HG03139 (cell line): ENCODE measurements at regions not wholly inside any gene's neighbourhood (a gene's known extent, or its start where the extent isn't known, plus 50 kb on each side); places are given as distances from the start of the nearest gene placed in this dataset.

Experiments
- ATAC-seq: cut with Tn5 transposase; IDR thresholded peaks from one replicate; pipeline ENCODE4 v1.9.1; 2021; ENCODE audit not compliant: unreplicated experiment

DNA sequence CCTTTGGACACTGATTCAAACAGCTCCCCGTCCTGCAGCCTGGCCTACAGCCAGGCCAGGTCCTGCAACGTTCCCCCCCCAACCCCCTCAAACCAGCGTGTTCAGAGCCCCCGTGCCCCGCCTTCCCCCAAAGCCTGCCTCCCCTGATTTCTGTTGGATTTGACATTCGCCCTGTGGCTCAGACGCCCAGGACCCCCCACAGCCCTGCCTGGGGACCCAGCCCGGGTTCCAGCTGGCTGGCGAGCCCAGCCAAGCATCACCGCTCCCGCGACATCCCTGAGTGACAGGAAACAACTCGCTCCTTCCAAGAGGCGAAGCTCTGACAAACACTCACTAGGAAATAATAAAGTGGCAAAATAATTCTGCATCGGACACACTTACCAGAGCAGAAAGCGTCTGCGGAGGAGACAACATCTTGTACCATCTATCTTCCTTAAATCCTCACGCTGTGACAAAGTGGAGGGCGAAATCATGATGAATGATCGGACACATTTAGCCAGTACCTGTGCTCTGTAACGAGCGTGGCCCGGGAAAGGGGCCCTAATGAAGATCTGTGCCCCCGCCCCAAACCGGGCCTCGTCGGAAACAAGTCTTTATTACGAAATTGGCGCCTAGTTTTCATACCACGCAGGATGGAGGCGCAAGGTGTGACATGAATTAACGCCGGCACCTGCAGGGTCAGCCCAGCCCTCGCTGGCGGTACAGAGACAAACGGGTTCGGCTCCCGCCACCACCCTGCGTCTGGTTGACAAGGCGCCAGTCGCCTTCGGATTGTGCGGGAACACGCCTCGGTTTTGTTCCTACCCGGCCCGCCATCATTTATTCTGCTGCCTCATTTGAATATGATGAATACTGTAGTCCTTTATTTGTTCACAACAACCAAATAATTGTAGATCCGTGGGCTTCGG, 91.0 kb upstream of the MVB12B start:
- ATAC-seq = no peak

DNA sequence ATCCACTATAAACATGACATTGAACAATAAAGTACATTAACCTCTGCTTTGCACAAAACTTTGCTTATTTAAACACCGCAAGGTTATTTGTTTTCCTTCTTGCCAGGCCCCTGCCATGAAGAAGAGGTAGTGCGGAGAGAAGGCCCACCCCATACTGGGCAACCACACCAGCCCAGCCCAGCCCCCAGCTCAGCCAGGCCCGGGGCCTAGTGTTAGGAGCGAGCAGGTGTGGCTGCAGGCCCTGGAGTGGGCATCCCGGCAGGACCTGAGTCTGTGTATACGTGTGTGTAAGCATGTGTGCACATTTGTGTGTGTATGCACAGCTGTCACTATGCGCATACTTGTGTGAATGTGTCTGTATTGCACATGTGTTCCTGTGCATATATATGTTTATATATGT, 90.4 kb upstream of the MVB12B start:
- no peak for ATAC-seq

- no peak for ATAC-seq
Observed at GRCh38 chr9:126238415-126238814, 88.2 kb upstream of the MVB12B start.

DNA sequence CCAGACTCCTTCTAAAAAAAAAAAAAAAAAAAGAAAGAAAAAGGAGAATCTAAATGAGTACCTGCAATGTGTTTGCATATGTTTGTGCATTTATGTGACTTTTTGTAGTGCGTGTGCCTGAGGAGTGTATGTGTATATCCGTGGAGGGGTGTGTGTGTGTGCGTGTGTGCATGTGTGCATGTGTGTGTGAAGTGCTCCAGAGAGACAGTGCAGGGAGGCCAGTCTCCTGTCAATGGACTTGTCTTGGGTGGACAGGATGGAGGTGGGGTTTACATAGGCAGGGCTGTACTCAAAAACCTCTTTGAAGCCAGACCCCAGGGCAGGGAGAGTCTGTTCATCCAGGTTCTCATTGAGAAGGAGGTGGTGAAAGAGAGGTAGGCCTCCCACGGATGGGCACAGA, 87.1 kb upstream of the MVB12B start:
- ATAC-seq = no peak

DNA sequence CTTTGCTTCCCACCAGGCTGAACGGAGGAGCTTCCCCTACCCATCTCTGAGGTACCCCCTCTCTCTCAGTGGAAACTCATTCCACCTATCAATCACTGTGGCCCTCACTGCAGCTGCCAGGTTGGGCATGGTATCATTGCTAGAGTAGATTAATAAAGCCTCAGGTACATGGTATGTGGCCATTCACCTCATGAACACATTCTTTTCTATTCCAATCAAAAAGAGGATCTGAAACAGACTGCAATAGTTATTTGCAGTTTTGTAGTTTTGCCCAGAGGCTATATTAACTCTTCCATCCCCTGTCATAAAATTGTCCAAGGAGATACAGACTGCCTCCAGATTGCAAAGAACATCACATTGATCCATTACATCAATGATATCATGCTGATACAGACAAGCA, 85.8 kb upstream of the MVB12B start:
- ATAC-seq = no peak

DNA sequence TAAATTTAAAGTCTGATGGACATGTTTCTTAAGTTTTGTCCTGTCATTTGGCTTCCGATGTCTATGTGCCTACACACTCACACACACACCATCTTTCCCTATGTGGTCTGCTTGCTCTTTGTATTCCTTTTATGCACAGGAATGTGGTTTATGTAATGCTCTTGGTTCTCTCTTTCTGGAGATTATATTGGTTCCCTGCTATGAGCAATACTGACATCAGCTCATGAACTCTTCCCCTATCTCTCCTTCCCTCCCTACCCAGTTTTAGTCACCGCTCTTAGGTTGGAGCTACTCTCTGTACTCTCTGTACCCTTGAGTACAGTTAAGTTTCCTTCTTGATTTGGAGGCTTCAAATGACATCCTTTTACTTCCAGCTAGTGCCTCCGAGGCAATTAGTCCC, 77.9 kb upstream of the MVB12B start:
- ATAC-seq = no peak

- no peak for ATAC-seq
Observed at GRCh38 chr9:126261584-126262356, 64.9 kb upstream of the MVB12B start.

GRCh38 chr9:126262738-126263137, 63.9 kb upstream of the MVB12B start:
- ATAC-seq = no peak

DNA sequence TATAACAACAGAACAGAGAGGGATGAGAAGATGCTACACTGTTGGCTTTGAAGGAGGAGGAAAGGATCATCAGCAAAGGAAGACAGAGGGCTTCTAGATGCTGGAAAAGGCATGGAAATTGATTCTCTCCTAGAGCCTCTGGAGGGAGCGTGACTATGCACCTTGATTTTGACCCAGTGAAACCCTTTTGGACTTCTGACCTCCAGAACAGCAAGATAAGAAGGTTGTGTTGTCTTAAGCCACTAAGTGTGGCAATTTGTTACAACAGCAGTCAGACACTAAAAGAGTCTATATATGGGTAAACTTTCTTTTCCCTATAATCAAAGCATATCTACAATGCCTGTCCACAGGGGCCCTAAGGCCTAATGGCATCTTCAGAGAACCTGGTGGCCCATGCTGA, 56.1 kb upstream of the MVB12B start:
- no peak for ATAC-seq

DNA sequence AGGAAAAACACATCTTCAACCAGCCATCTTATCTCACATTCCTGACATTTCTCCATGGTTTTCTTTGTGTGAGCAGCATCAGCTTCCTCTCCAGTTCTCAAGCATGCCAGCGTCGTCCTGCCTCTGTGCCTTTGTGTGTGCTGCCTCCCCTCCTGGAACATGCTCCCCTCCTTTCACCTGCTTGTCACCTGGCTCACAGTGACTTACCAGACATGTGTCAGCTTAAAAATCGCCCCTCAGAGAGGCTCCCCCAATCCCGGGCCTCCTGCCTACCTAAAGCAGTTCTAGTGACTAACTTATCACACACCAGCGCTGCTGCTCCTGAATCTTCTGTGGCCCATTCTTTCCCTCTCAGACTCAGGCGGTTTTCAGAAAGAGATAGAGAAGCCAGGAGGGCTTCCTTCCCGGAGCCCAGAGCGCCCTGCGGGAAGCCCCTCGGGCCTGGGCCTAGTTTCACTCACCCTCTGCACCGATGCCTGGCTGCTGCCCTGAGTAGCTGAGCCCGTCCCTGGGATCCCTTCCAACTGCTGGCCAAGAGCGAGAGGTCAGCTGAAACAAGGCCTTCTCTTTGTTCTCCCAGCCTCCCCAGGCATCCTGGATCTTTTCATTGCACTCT, 51.1 kb upstream of the MVB12B start:
- ATAC-seq = no peak

DNA sequence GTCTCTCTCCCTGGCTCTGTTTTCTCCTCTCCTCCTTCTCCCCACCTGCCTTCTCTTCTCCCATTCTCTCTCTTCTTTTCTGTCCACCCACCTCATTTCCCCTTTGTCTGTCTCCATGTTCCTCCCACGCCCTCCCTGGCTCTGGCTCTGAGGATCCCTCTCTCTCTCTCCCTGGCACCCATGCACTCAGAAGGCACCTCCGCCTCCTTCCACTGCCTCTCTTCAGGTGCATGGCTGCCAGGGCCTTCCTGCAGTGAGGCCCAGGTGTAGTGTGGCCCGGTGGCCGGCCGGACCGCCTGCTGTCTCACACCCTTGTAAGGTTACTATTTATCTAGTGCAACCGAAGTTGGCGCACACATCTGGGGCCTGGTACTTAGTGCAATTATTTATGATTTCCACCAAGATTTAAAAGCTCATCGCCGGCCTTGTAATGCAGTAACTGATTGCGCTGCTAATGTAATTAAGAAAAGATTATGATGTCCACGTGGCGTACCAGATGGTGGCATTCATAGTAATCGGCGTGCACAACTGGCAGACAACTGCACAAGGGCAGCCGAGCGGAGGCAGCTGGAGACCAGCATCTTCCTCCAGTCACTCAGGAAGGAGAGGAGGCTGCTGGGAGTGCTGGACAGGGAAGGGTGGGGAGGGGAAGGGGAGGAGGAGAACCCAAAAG, 50.4 kb upstream of the MVB12B start:
- ATAC-seq = no peak
